ENCODE measurements at regions not wholly inside any gene's neighbourhood (a gene's known extent, or its start where the extent isn't known, plus 50 kb on each side); places are given as distances from the start of the nearest gene placed in this dataset.

- H3K4me1 Mint-ChIP-seq, result no peaks in the 10 kb centered on the region
- Histone ChIP-seq H3K9me3 (ENCODE audit: control insufficient read depth in 2 of 2, low read length in 2 of 2) (no peaks in the 10 kb centered on the region), H3K27ac (ENCODE audit: insufficient read depth, low read length, poor library complexity, severe bottlenecking) (no peak overlapping the region), H3K4me3 (ENCODE audit: low read depth, low read length) (no peak overlapping the region), H3K27me3 (ENCODE audit: control insufficient read depth, insufficient read depth, low read length) (peaks cover 3% of the 10 kb centered on the region), H3K4me1 (ENCODE audit: control insufficient read depth, insufficient read depth, low read length, poor library complexity, severe bottlenecking) (no peaks in the 10 kb centered on the region), H3K36me3 (ENCODE audit: control insufficient read depth, insufficient read depth, low read length) (no peaks in the 10 kb centered on the region)
- no peaks in the 10 kb centered on the region for H3K36me3 Mint-ChIP-seq
- no peak overlapping the region for H3K4me3 Mint-ChIP-seq
- H3K27ac Mint-ChIP-seq, result no peak overlapping the region
- peaks cover 0 to 3% (median 0%) of the 10 kb centered on the region in 7 donors for H3K9me3 Mint-ChIP-seq
- DNase-seq (no peak), ATAC-seq (ENCODE audit: low read depth in 2 of 2) (no peak)
- peaks cover 10% of the 10 kb centered on the region for H3K27me3 Mint-ChIP-seq
Measured at GRCh38 chr15:57883701-57884100, 177.2 kb downstream of the POLR2M start.

DNA sequence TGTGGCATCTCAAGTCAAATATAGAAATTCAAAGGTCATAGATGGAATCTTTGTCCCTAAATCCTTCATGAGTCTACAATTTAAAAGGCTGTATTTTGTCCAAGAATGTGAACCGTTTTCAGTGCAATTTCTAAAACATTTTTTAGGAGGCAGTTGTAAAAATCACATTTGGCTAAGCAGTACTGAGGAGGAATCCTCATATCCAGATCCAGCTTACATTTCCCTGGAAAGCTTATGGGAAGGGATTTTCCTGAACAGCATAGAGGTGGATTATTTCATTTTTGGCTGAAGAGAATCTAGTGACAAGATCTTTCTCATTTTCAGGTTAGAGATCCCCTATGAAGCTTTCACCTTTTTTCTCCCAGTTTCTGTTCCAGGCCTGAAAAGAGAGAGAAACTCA lies 178.4 kb downstream of the POLR2M start:
- ATAC-seq (ENCODE audit: low read depth in 2 of 2) (no peak), DNase-seq (no peak)
- Mint-ChIP-seq H3K4me3 (no peak overlapping the region), H3K27ac (no peak overlapping the region), H3K27me3 (peaks cover 9% of the 10 kb centered on the region), H3K4me1 (no peaks in the 10 kb centered on the region), H3K36me3 (no peaks in the 10 kb centered on the region), H3K9me3 (peaks cover 0 to 3% (median 0%) of the 10 kb centered on the region in 7 donors)
- Histone ChIP-seq H3K27me3 (ENCODE audit: control insufficient read depth, insufficient read depth, low read length) (peaks cover 3% of the 10 kb centered on the region), H3K27ac (ENCODE audit: insufficient read depth, low read length, poor library complexity, severe bottlenecking) (no peak overlapping the region), H3K36me3 (ENCODE audit: control insufficient read depth, insufficient read depth, low read length) (no peaks in the 10 kb centered on the region), H3K4me3 (ENCODE audit: low read depth, low read length) (no peak overlapping the region), H3K9me3 (ENCODE audit: control insufficient read depth in 2 of 2, low read length in 2 of 2) (no peaks in the 10 kb centered on the region), H3K4me1 (ENCODE audit: control insufficient read depth, insufficient read depth, low read length, poor library complexity, severe bottlenecking) (no peaks in the 10 kb centered on the region)

GRCh38 chr15:57885435-57885834 lies 178.9 kb downstream of the POLR2M start:
- peaks cover 8% of the 10 kb centered on the region for H3K27me3 Mint-ChIP-seq
- H3K27me3 ChIP-seq (ENCODE audit: control insufficient read depth, insufficient read depth, low read length), result peaks cover 3% of the 10 kb centered on the region
- H3K36me3 ChIP-seq (ENCODE audit: control insufficient read depth, insufficient read depth, low read length), result no peaks in the 10 kb centered on the region
- no peaks in the 10 kb centered on the region for H3K4me1 ChIP-seq (ENCODE audit: control insufficient read depth, insufficient read depth, low read length, poor library complexity, severe bottlenecking)
- H3K27ac ChIP-seq (ENCODE audit: insufficient read depth, low read length, poor library complexity, severe bottlenecking), result no peak overlapping the region
- no peak overlapping the region for H3K4me3 Mint-ChIP-seq
- DNase-seq (no peak), ATAC-seq (ENCODE audit: low read depth in 2 of 2) (no peak)
- H3K4me3 ChIP-seq (ENCODE audit: low read depth, low read length), result no peak overlapping the region
- H3K9me3 ChIP-seq (ENCODE audit: control insufficient read depth in 2 of 2, low read length in 2 of 2), result no peaks in the 10 kb centered on the region
- no peak overlapping the region for H3K27ac Mint-ChIP-seq
- no peaks in the 10 kb centered on the region for H3K36me3 Mint-ChIP-seq
- peaks cover 0 to 3% (median 0%) of the 10 kb centered on the region in 7 donors for H3K9me3 Mint-ChIP-seq
- H3K4me1 Mint-ChIP-seq, result no peaks in the 10 kb centered on the region

DNA sequence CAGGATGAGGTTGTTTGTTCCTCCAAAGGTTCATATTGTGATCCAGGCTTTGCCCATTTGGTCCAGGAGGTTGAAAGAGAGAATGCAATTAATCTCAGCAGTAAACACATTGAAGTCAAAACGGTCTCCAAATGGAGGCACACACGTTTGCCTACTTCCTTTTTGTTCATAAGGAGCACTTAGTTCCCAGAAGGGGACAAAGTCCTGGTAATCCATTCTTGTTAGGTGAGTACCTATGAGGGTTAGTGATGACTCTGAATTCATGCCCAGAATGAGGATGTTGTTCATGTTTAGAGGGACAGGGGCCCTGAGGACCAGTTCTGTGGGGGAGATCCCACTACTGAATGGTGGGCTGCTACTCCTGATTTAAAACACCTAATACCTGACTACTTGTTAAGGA lies 177.7 kb downstream of the ALDH1A2 start:
- Histone ChIP-seq H3K27ac (ENCODE audit: insufficient read depth, low read length, poor library complexity, severe bottlenecking) (no peak overlapping the region), H3K4me1 (ENCODE audit: control insufficient read depth, insufficient read depth, low read length, poor library complexity, severe bottlenecking) (no peaks in the 10 kb centered on the region), H3K27me3 (ENCODE audit: control insufficient read depth, insufficient read depth, low read length) (peaks cover 3% of the 10 kb centered on the region), H3K4me3 (ENCODE audit: low read depth, low read length) (no peak overlapping the region), H3K9me3 (ENCODE audit: control insufficient read depth in 2 of 2, low read length in 2 of 2) (no peaks in the 10 kb centered on the region), H3K36me3 (ENCODE audit: control insufficient read depth, insufficient read depth, low read length) (no peaks in the 10 kb centered on the region)
- DNase-seq, result no peak
- no peak overlapping the region for H3K27ac Mint-ChIP-seq
- no peaks in the 10 kb centered on the region for H3K4me1 Mint-ChIP-seq
- peaks cover 0 to 4% (median 0%) of the 10 kb centered on the region in 7 donors for H3K9me3 Mint-ChIP-seq
- no peak for ATAC-seq (ENCODE audit: low read depth in 2 of 2)
- no peaks in the 10 kb centered on the region for H3K36me3 Mint-ChIP-seq
- H3K27me3 Mint-ChIP-seq, result no peaks in the 10 kb centered on the region
- H3K4me3 Mint-ChIP-seq, result no peak overlapping the region

GRCh38 chr15:57890351-57890750 lies 175.2 kb downstream of the ALDH1A2 start:
- no peaks in the 10 kb centered on the region for H3K9me3 ChIP-seq (ENCODE audit: control insufficient read depth in 2 of 2, low read length in 2 of 2)
- DNase-seq, result no peak
- Mint-ChIP-seq H3K27ac (no peak overlapping the region), H3K9me3 (peaks cover 0 to 4% (median 0%) of the 10 kb centered on the region in 7 donors), H3K4me1 (no peaks in the 10 kb centered on the region), H3K27me3 (no peaks in the 10 kb centered on the region), H3K4me3 (no peak overlapping the region), H3K36me3 (no peaks in the 10 kb centered on the region)
- H3K4me3 ChIP-seq (ENCODE audit: low read depth, low read length), result no peak overlapping the region
- H3K27me3 ChIP-seq (ENCODE audit: control insufficient read depth, insufficient read depth, low read length), result peaks cover 5% of the 10 kb centered on the region
- no peaks in the 10 kb centered on the region for H3K36me3 ChIP-seq (ENCODE audit: control insufficient read depth, insufficient read depth, low read length)
- no peak for ATAC-seq (ENCODE audit: low read depth in 2 of 2)
- H3K27ac ChIP-seq (ENCODE audit: insufficient read depth, low read length, poor library complexity, severe bottlenecking), result no peak overlapping the region
- H3K4me1 ChIP-seq (ENCODE audit: control insufficient read depth, insufficient read depth, low read length, poor library complexity, severe bottlenecking), result no peaks in the 10 kb centered on the region

DNA sequence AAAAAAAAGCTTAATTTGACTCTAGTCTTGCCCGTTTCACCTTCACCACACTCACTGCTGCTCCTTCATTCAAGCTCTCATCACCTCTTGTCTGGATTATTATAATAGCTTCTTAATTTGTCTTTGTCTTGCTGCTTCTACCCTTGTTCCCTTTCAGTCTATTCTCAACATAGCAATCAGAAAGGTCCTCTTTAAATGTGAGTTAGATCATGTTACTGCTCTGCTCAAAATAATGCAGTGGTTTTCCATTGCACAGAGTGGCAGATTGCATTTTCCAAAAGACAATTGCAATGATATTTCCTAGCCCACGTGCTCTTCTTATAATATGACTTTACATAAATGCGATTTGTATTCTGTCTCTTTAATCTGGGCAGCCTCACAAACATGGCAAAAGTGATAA lies 174.6 kb downstream of the ALDH1A2 start:
- H3K27me3 Mint-ChIP-seq, result no peaks in the 10 kb centered on the region
- no peaks in the 10 kb centered on the region for H3K36me3 Mint-ChIP-seq
- ATAC-seq (ENCODE audit: low read depth in 2 of 2) (no peak), DNase-seq (no peak)
- no peak overlapping the region for H3K27ac Mint-ChIP-seq
- peaks cover 0 to 4% (median 0%) of the 10 kb centered on the region in 7 donors for H3K9me3 Mint-ChIP-seq
- no peak overlapping the region for H3K4me3 Mint-ChIP-seq
- Histone ChIP-seq H3K4me3 (ENCODE audit: low read depth, low read length) (no peak overlapping the region), H3K27ac (ENCODE audit: insufficient read depth, low read length, poor library complexity, severe bottlenecking) (no peak overlapping the region), H3K9me3 (ENCODE audit: control insufficient read depth in 2 of 2, low read length in 2 of 2) (no peaks in the 10 kb centered on the region), H3K4me1 (ENCODE audit: control insufficient read depth, insufficient read depth, low read length, poor library complexity, severe bottlenecking) (no peaks in the 10 kb centered on the region), H3K27me3 (ENCODE audit: control insufficient read depth, insufficient read depth, low read length) (peaks cover 5% of the 10 kb centered on the region), H3K36me3 (ENCODE audit: control insufficient read depth, insufficient read depth, low read length) (no peaks in the 10 kb centered on the region)
- H3K4me1 Mint-ChIP-seq, result no peaks in the 10 kb centered on the region

- Histone ChIP-seq H3K4me1 (ENCODE audit: control insufficient read depth, insufficient read depth, low read length, poor library complexity, severe bottlenecking) (no peaks in the 10 kb centered on the region), H3K27me3 (ENCODE audit: control insufficient read depth, insufficient read depth, low read length) (peaks cover 7% of the 10 kb centered on the region), H3K9me3 (ENCODE audit: control insufficient read depth in 2 of 2, low read length in 2 of 2) (no peaks in the 10 kb centered on the region), H3K27ac (ENCODE audit: insufficient read depth, low read length, poor library complexity, severe bottlenecking) (no peak overlapping the region), H3K36me3 (ENCODE audit: control insufficient read depth, insufficient read depth, low read length) (no peaks in the 10 kb centered on the region), H3K4me3 (ENCODE audit: low read depth, low read length) (no peak overlapping the region)
- no peak for DNase-seq
- Mint-ChIP-seq H3K27me3 (no peaks in the 10 kb centered on the region), H3K9me3 (peaks cover 0 to 4% (median 0%) of the 10 kb centered on the region in 7 donors), H3K36me3 (no peaks in the 10 kb centered on the region), H3K4me3 (no peak overlapping the region), H3K4me1 (no peaks in the 10 kb centered on the region), H3K27ac (no peak overlapping the region)
- no peak for ATAC-seq (ENCODE audit: low read depth in 2 of 2)
Measured at GRCh38 chr15:57892181-57892580, 173.3 kb downstream of the ALDH1A2 start.

- Histone ChIP-seq H3K9me3 (ENCODE audit: control insufficient read depth in 2 of 2, low read length in 2 of 2) (no peaks in the 10 kb centered on the region), H3K4me3 (ENCODE audit: low read depth, low read length) (no peak overlapping the region), H3K36me3 (ENCODE audit: control insufficient read depth, insufficient read depth, low read length) (no peaks in the 10 kb centered on the region), H3K4me1 (ENCODE audit: control insufficient read depth, insufficient read depth, low read length, poor library complexity, severe bottlenecking) (no peaks in the 10 kb centered on the region), H3K27me3 (ENCODE audit: control insufficient read depth, insufficient read depth, low read length) (peaks cover 6% of the 10 kb centered on the region), H3K27ac (ENCODE audit: insufficient read depth, low read length, poor library complexity, severe bottlenecking) (no peak overlapping the region)
- Mint-ChIP-seq H3K27ac (no peak overlapping the region), H3K27me3 (no peaks in the 10 kb centered on the region), H3K36me3 (no peaks in the 10 kb centered on the region), H3K9me3 (peaks cover 0 to 4% (median 0%) of the 10 kb centered on the region in 7 donors), H3K4me1 (no peaks in the 10 kb centered on the region), H3K4me3 (no peak overlapping the region)
- no peak for DNase-seq
- ATAC-seq (ENCODE audit: low read depth in 2 of 2), result no peak
Measured at GRCh38 chr15:57893040-57893439, 172.5 kb downstream of the ALDH1A2 start.
